ENCODE measurements at regions not wholly inside any gene's neighbourhood (a gene's known extent, or its start where the extent isn't known, plus 50 kb on each side); places are given as distances from the start of the nearest gene placed in this dataset.

DNA sequence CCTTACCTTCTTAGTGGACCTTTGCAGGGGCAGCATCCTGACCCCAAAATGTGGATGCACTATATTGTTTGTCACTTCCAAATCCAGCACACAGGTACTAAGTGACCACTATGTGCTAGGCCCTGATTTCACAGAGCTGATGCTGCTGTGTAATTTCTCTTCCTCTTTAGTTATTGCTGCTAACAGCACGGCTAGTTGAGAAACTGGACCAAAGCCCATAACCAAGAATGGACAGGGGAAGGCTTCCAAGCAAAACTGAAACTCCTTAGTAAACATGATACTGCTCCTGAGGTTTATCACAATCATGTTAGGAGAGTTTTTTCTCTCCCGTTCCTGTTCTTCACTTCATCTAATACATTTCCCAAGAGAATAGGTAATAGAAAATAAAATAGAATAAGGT lies 172.9 kb upstream of the TTC29 start:
- H3K79me2 ChIP-seq (ENCODE audit: insufficient read depth, low read length): no peaks in the 10 kb centered on the region
- H3K36me3 ChIP-seq (ENCODE audit: low read length): no peaks in the 10 kb centered on the region
- H4K20me1 ChIP-seq (ENCODE audit: low read depth, low read length): no peaks in the 10 kb centered on the region
- no peak overlapping the region for H2AFZ ChIP-seq (ENCODE audit: low read depth, low read length, severe bottlenecking)
- TF ChIP-seq, protein P1, sequence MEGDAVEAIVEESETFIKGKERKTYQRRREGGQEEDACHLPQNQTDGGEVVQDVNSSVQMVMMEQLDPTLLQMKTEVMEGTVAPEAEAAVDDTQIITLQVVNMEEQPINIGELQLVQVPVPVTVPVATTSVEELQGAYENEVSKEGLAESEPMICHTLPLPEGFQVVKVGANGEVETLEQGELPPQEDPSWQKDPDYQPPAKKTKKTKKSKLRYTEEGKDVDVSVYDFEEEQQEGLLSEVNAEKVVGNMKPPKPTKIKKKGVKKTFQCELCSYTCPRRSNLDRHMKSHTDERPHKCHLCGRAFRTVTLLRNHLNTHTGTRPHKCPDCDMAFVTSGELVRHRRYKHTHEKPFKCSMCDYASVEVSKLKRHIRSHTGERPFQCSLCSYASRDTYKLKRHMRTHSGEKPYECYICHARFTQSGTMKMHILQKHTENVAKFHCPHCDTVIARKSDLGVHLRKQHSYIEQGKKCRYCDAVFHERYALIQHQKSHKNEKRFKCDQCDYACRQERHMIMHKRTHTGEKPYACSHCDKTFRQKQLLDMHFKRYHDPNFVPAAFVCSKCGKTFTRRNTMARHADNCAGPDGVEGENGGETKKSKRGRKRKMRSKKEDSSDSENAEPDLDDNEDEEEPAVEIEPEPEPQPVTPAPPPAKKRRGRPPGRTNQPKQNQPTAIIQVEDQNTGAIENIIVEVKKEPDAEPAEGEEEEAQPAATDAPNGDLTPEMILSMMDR (IDR thresholded peaks at IDR 0.05; ENCODE audit: insufficient read depth, low read length, poor library complexity, severe bottlenecking): no peak
- TF ChIP-seq EZH2phosphoT487 (conservative IDR thresholded peaks at IDR 0.05; ENCODE audit: low read length): no peak
- no peaks in the 10 kb centered on the region for H3K9me3 ChIP-seq (ENCODE audit: insufficient read depth, low read length)
- no peaks in the 10 kb centered on the region for H3K27me3 ChIP-seq (ENCODE audit: low read length)
- H3K4me2 ChIP-seq (ENCODE audit: low read depth, low read length, poor library complexity, severe bottlenecking): no peak overlapping the region
- no peak overlapping the region for H3K4me3 ChIP-seq (ENCODE audit: insufficient read depth, low read length, poor library complexity, severe bottlenecking)
- no peak overlapping the region for H3K9ac ChIP-seq (ENCODE audit: low read length)
- no peaks in the 10 kb centered on the region for H3F3A ChIP-seq (ENCODE audit: insufficient read depth)
- no peak overlapping the region for H3K27ac ChIP-seq (ENCODE audit: low read depth, low read length)
- no peaks in the 10 kb centered on the region for H3K9me2 ChIP-seq (replicated peaks; ENCODE audit: insufficient read depth, low read length)

DNA sequence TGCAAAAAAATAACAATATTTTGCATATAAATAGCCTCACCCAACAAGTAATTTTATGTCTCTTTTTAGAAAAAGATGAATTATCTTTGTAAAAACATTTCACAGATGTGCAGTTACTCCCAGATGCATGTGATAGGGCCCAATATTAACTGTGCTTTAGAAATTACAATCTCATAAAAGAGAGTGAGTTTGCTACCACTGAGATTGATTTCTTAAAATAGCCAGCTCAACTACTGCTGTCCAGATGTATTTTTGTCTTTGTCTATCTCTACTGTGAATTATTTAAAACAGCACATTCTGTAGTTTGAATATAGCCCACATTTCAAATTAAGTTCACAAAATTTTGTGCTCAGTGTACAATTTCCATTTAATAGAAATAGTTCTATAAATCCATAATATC lies 177.0 kb upstream of the TTC29 start:
- Histone ChIP-seq H3K4me3 (ENCODE audit: insufficient read depth, low read length, poor library complexity, severe bottlenecking) (no peak overlapping the region), H3K9me3 (ENCODE audit: insufficient read depth, low read length) (no peaks in the 10 kb centered on the region), H3K9ac (ENCODE audit: low read length) (no peak overlapping the region), H3K36me3 (ENCODE audit: low read length) (no peaks in the 10 kb centered on the region), H3F3A (ENCODE audit: insufficient read depth) (no peaks in the 10 kb centered on the region), H3K27ac (ENCODE audit: low read depth, low read length) (no peak overlapping the region), H3K4me2 (ENCODE audit: low read depth, low read length, poor library complexity, severe bottlenecking) (no peak overlapping the region), H4K20me1 (ENCODE audit: low read depth, low read length) (no peaks in the 10 kb centered on the region), H3K79me2 (ENCODE audit: insufficient read depth, low read length) (no peaks in the 10 kb centered on the region), H3K9me2 (replicated peaks; ENCODE audit: insufficient read depth, low read length) (no peaks in the 10 kb centered on the region), H2AFZ (ENCODE audit: low read depth, low read length, severe bottlenecking) (no peak overlapping the region), H3K27me3 (ENCODE audit: low read length) (no peaks in the 10 kb centered on the region)
- TF ChIP-seq, protein P1 (IDR thresholded peaks at IDR 0.05; ENCODE audit: insufficient read depth, low read length, poor library complexity, severe bottlenecking): no peak
- TF ChIP-seq EZH2phosphoT487 (conservative IDR thresholded peaks at IDR 0.05; ENCODE audit: low read length): no peak

DNA sequence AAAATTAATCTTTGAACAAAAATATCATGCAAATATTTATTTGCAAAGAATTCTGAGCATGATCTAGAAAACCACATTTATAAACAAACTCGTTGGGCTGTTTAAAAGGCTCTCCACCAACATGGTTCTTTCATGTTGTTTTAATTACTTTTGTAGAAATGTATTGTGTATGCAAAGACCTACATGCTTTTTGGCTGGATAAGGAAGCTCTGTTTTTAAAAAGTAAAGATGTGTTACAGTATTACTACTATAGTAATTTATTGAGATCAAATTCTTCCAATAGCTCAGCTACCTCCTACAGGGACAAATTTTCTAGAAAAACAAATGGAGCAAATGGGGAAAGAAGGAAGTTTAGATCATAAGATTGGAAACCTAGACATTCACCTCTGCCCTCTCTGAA lies 177.5 kb upstream of the TTC29 start:
- no peak overlapping the region for H3K4me3 ChIP-seq (ENCODE audit: insufficient read depth, low read length, poor library complexity, severe bottlenecking)
- no peak overlapping the region for H3K27ac ChIP-seq (ENCODE audit: low read depth, low read length)
- H3K4me2 ChIP-seq (ENCODE audit: low read depth, low read length, poor library complexity, severe bottlenecking): no peak overlapping the region
- no peaks in the 10 kb centered on the region for H3F3A ChIP-seq (ENCODE audit: insufficient read depth)
- H3K9me2 ChIP-seq (replicated peaks; ENCODE audit: insufficient read depth, low read length): no peaks in the 10 kb centered on the region
- no peaks in the 10 kb centered on the region for H3K79me2 ChIP-seq (ENCODE audit: insufficient read depth, low read length)
- H3K9ac ChIP-seq (ENCODE audit: low read length): no peak overlapping the region
- H4K20me1 ChIP-seq (ENCODE audit: low read depth, low read length): no peaks in the 10 kb centered on the region
- no peak overlapping the region for H2AFZ ChIP-seq (ENCODE audit: low read depth, low read length, severe bottlenecking)
- TF ChIP-seq, protein P1 (IDR thresholded peaks at IDR 0.05; ENCODE audit: insufficient read depth, low read length, poor library complexity, severe bottlenecking): no peak
- no peak for TF ChIP-seq EZH2phosphoT487 (conservative IDR thresholded peaks at IDR 0.05; ENCODE audit: low read length)
- no peaks in the 10 kb centered on the region for H3K9me3 ChIP-seq (ENCODE audit: insufficient read depth, low read length)
- H3K27me3 ChIP-seq (ENCODE audit: low read length): no peaks in the 10 kb centered on the region
- H3K36me3 ChIP-seq (ENCODE audit: low read length): no peaks in the 10 kb centered on the region

DNA sequence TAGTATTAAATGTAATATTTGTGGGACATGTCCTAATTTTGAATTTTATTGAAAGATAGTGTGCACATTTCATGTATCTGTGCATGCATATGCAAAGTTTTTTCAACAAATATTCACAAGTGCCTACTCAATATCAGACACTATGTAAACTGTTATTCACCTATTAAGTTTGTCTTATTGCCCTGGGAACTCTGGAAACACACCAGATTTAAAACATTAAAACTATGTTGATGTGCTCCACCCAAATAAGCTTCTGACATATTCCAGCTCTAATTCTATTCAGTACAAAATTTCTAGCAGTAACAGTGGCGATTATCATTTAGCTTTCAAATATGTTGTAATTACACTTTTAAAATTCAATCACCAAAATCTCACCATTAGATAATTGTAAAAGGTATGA lies 183.1 kb upstream of the TTC29 start:
- no peaks in the 10 kb centered on the region for H3K9me3 ChIP-seq (ENCODE audit: insufficient read depth, low read length)
- H3K4me2 ChIP-seq (ENCODE audit: low read depth, low read length, poor library complexity, severe bottlenecking): no peak overlapping the region
- H3K27ac ChIP-seq (ENCODE audit: low read depth, low read length): no peak overlapping the region
- no peaks in the 10 kb centered on the region for H3K27me3 ChIP-seq (ENCODE audit: low read length)
- no peak overlapping the region for H3K4me3 ChIP-seq (ENCODE audit: insufficient read depth, low read length, poor library complexity, severe bottlenecking)
- TF ChIP-seq EZH2phosphoT487 (conservative IDR thresholded peaks at IDR 0.05; ENCODE audit: low read length): no peak
- TF ChIP-seq, protein P1 (IDR thresholded peaks at IDR 0.05; ENCODE audit: insufficient read depth, low read length, poor library complexity, severe bottlenecking): no peak
- H3K9ac ChIP-seq (ENCODE audit: low read length): no peak overlapping the region
- no peaks in the 10 kb centered on the region for H3F3A ChIP-seq (ENCODE audit: insufficient read depth)
- H3K36me3 ChIP-seq (ENCODE audit: low read length): no peaks in the 10 kb centered on the region
- no peak overlapping the region for H2AFZ ChIP-seq (ENCODE audit: low read depth, low read length, severe bottlenecking)
- no peaks in the 10 kb centered on the region for H3K9me2 ChIP-seq (replicated peaks; ENCODE audit: insufficient read depth, low read length)
- no peaks in the 10 kb centered on the region for H3K79me2 ChIP-seq (ENCODE audit: insufficient read depth, low read length)
- H4K20me1 ChIP-seq (ENCODE audit: low read depth, low read length): no peaks in the 10 kb centered on the region

Measured in SU-DHL-6 (cell line).